ENCODE measurements at regions not wholly inside any gene's neighbourhood (a gene's known extent, or its start where the extent isn't known, plus 50 kb on each side); places are given as distances from the start of the nearest gene placed in this dataset.

- DNase-seq (ENCODE audit: low read depth): no peak
- TF ChIP-seq CTCF (IDR thresholded peaks at IDR 0.05; ENCODE audit: control insufficient read depth, extremely low read depth, insufficient read depth): no peak
- no peak overlapping the region for H3K4me3 ChIP-seq (ENCODE audit: low read depth, low read length)
Measured at GRCh38 chr4:189278597-189279165, 662.0 kb upstream of the FRG1 start.

GRCh38 chr4:189279188-189279587, 661.5 kb upstream of the FRG1 start:
- no peak for TF ChIP-seq CTCF (IDR thresholded peaks at IDR 0.05; ENCODE audit: control insufficient read depth, extremely low read depth, insufficient read depth)
- no peak for DNase-seq (ENCODE audit: low read depth)
- no peak overlapping the region for H3K4me3 ChIP-seq (ENCODE audit: low read depth, low read length)

GRCh38 chr4:189285377-189285776, 655.3 kb upstream of the FRG1 start:
- TF ChIP-seq CTCF (IDR thresholded peaks at IDR 0.05; ENCODE audit: control insufficient read depth, extremely low read depth, insufficient read depth): no peak
- no peak for DNase-seq (ENCODE audit: low read depth)
- H3K4me3 ChIP-seq (ENCODE audit: low read depth, low read length): no peak overlapping the region

- no peak for TF ChIP-seq CTCF (IDR thresholded peaks at IDR 0.05; ENCODE audit: control insufficient read depth, extremely low read depth, insufficient read depth)
- DNase-seq (ENCODE audit: low read depth): no peak
- no peak overlapping the region for H3K4me3 ChIP-seq (ENCODE audit: low read depth, low read length)
Measured at GRCh38 chr4:189291939-189292338, 648.7 kb upstream of the FRG1 start.

GRCh38 chr4:189293459-189293858, 647.2 kb upstream of the FRG1 start:
- H3K4me3 ChIP-seq (ENCODE audit: low read depth, low read length): no peak overlapping the region
- DNase-seq (ENCODE audit: low read depth): no peak
- no peak for TF ChIP-seq CTCF (IDR thresholded peaks at IDR 0.05; ENCODE audit: control insufficient read depth, extremely low read depth, insufficient read depth)

- H3K4me3 ChIP-seq (ENCODE audit: low read depth, low read length): no peak overlapping the region
- no peak for TF ChIP-seq CTCF (IDR thresholded peaks at IDR 0.05; ENCODE audit: control insufficient read depth, extremely low read depth, insufficient read depth)
- no peak for DNase-seq (ENCODE audit: low read depth)
Measured at GRCh38 chr4:189294574-189294973, 646.1 kb upstream of the FRG1 start.

- TF ChIP-seq CTCF (IDR thresholded peaks at IDR 0.05; ENCODE audit: control insufficient read depth, extremely low read depth, insufficient read depth): no peak
- no peak overlapping the region for H3K4me3 ChIP-seq (ENCODE audit: low read depth, low read length)
- DNase-seq (ENCODE audit: low read depth): no peak
Measured at GRCh38 chr4:189299706-189300105, 641.0 kb upstream of the FRG1 start.
